GM18502 (cell line): ENCODE measurements at regions not wholly inside any gene's neighbourhood (a gene's known extent, or its start where the extent isn't known, plus 50 kb on each side); places are given as distances from the start of the nearest gene placed in this dataset.
"Not testable (repeated sequence)": the region's sequence is repeated elsewhere in the genome, so short reads cannot be mapped to it uniquely, and the experiment has no call there.

ENCODE experiments used
- ATAC-seq: cut with Tn5 transposase; IDR thresholded peaks from one replicate; pipeline ENCODE4 v1.9.1; 2021; ENCODE audit warnings: mild to moderate bottlenecking; ENCODE audit not compliant: unreplicated experiment, poor library complexity

DNA sequence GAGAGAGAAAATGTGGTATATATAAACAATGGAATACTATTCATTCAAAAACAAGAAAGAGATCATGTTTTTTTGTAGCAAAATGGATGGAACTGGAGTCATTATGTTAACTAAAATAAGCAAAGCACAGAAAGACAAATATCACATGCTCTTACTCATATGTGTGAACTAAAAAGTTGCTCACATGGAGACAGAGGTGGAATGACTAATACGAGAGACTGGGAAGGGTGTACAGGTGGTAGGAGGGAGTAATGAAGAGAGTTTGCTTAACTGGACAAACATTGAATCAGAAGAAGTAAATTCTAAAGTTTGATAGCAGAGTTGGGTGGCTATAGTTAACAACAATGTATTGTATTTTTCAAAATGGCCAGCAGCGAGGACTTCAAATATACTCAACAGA lies 1080.7 kb upstream of the CHAC2 start:
- no peak for ATAC-seq

DNA sequence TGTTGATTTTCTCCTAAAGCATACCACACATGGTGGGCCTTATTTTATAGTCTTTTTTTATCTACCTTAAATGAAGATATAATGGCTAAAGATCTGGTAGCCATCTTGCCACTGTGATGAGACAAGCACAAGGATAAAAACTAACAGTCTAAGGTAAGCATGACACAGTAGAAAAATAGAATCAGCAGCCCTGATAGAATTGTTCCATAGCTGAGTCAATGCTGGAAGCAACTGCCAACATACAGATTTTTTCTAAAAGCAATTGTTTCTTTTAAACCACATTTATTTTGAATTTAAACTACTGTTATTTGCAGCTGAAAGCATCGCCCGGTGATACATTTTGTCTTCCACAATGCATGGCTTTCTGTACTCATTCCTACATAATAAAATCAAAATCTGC lies 1091.5 kb upstream of the CHAC2 start:
- no peak for ATAC-seq

DNA sequence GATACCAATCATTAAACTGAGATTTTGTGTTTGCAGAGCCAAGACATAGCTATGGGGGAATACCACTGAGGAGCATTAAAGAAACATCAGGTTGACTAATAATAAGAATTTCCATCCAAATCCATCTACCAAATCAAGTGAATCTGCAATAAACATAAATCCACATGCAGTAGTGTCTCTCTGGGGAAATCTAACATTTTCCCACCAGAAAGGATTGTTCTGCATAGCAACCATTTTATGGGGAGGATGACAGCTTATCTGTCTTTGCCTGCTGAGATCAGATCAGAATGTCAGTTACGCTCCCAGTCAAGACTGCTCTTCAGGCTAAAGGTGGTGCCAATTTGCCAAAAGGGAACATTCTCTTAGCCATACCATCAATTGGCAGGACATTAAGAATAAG lies 1098.9 kb upstream of the CHAC2 start:
- no peak for ATAC-seq

DNA sequence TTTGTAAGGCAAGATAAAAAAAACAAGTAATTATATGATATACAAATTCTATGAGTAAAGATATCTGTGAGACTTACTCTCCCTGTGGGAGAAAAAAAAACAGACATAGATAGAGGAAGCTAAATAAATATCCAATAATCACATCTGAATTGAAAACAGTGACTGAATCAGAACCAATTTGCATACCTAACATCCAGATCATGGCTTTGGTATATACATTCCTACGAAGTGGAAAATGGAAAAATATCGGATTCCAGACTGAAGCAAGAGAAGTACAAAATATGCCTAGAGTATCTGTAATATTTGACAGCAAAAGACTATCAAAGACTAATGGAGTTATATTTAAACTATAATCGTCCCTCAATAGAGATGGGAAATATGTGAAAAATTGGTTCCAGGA lies 1108.1 kb upstream of the CHAC2 start:
- no peak for ATAC-seq

DNA sequence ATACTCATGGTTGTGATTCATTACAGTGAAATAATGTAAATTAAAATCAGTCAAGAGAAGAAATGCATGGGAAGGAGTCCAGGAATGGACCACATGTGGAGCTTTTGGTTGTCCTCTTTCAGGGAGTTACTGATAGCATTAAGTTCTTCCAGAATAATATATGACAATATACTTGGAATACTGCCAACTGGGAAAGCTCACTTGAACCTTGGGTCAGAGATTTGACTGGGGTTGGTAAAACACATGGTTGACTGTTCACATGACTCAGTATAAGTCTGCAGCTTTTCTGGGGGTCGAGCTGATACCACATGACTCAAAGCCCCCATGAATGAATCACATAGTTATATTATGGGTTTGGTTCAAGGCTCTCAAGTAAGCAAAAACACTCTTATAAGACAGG lies 1109.0 kb upstream of the CHAC2 start:
- no peak for ATAC-seq

DNA sequence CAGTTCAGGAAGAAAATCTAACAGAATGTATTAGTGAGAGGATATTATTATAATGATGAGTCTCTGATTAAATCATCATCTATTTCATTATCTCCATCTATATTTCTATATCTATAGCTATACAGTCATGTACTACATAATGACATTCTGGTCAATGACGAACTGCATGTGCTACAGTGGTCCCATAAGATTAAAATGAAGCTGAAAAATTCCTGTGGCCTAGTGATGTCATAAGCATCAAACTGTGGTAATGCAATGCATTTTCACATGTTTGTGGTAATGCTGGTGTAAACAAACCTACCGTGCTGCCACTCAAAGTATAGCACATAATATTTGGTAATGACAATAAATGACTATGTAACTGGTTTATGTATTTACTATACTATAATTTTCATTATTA lies 1127.9 kb upstream of the CHAC2 start:
- ATAC-seq: no peak

DNA sequence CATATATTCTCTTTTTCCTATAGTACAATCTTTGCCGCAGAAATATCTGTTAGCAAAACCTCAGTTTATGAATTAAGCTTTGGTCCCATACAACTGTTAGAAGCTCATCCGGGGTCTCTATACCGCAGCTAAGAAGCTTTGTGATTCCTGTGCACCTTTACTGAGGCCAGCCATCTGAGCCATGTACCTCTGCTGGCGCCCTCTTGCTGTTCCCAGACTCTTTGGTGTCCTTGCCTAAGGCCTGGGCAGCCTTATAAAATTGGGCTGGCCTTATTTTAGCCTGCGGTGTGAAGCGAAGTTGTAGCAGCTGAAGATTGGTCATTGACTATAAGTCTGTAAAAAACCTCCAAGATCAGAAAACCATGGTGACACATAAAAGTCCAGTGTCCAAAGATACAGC lies 1135.1 kb upstream of the CHAC2 start:
- ATAC-seq: no peak

DNA sequence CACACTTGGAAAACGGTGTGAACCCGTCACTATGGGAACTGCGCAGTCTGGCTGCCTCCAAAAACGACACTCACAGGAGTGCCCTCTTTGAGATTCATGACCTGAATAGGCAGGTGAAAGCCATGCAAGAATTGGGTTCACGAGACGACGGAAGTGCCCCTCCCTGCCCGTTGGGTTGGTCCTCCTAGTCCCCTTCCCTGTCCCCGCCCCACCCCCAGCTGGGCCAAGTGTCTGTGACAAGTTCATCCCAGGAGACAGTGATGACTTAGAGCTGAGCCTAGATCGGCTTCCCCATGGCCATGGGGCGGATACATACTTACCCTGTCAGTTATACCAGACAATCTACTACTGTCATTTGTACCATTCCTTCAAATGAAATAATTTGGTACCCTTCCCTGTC lies 1137.7 kb upstream of the CHAC2 start:
- ATAC-seq: no peak

DNA sequence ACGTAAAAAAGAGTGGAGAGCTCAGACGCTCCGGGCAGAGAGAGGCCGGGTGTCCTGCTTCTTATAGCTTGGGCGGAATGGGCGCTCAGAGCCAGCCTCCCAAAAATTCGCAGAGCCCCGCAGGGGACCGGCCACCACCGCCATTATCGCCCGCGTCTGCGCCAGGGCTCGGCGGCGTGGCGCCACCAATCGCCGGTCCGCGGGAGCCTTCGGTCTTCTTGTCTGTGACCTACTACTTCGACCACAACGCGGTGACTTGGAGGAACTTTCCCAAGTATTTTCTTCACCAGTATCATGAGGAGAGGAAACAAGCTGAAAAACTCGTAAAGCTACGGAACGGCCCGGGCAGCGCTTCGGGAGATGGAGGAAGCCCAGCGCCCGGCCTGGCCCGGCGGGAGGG lies 1138.1 kb upstream of the CHAC2 start:
- no peak for ATAC-seq

DNA sequence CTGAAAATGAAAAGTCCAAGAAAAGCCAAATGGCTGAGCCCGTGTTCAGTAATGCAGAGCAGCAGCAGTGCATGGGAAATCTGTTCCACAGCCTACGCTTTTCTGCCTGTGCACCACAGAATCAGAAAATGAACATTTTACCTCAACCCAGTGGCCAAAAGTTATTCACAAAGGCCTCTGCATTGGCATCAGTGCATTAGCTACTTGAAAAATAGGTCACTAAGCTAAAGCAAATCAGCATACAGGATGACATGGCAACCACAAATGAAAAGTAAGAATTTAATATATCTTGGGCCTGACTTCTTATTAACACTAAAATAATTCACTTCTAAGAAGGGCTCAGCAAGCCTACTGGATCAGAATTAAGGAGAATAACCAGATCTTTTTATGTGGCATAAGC lies 1145.3 kb upstream of the CHAC2 start:
- no peak for ATAC-seq

DNA sequence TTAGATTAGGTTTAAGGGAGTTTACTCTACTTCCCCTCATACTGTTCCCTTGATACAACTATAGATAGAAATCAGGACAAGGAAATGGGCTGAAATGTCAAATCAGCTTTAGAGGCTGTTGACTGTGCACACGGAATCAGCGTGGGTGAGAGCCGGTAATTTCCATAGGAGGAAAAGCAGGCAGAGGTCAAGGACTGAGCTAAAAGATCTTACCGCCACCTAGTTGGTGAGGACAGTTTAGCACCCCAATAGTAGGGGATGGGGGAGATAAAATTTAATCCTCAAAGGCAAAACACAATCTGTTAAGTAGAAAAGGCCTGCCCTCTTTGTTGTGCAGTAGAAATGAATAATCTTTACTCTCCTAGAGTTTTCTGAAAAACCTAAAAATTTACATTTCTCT lies 1154.5 kb upstream of the CHAC2 start:
- no peak for ATAC-seq

DNA sequence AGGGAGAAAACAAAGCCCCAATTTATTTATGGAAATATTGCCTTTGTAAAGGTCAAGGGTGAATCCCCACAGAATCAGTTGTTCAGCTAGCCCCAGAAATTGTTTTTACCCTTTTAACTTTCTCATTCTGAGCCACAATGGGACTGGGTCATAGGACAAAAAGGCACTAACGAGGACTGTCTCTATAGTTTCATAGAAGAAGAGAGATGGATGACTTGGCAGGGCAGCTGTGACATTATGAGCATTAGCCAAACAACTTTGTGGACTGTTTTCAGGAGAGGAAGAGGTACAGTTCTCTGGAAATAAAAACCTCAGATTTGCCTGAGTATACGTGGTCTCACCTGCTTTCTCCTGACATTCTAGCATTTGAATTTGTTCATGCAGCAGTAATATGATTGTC lies 1155.8 kb upstream of the CHAC2 start:
- ATAC-seq: no peak

DNA sequence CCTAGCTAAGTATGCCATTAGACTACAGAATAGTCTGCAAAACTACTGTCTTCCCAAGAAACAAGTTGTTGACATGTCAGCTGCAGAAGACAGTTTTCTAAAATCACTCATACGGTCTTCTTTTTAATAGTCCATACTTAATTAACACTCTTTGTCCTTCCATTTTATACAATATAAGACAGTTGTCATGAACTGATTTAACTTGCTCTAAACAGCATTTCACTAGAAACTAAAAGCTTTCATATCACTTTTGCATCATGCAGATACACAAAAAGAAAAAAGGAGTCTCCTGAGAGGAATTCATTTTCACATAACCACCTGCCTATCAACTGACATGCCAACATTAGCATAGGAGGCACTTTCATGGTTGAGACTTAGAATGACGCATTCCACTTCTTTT lies 1159.6 kb upstream of the CHAC2 start:
- no peak for ATAC-seq

DNA sequence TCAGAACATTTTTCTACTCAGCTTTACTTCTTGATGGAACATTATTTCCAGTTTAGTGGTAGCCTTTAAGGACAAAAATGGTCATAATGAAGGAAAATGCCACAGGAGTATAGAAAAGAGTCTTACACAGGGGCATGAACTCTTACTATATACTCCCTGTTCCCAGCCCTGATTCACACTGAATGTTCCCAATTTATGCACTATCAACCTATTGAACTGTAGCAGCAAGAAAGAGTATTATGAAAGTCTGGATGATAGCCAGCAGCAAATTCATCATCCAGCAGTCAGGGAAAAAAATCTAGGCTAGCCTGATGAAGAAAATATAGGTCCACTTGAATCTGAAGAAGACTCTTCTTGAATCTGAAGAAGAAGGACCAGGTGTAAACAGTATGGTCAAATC lies 1170.3 kb upstream of the CHAC2 start:
- ATAC-seq: no peak

DNA sequence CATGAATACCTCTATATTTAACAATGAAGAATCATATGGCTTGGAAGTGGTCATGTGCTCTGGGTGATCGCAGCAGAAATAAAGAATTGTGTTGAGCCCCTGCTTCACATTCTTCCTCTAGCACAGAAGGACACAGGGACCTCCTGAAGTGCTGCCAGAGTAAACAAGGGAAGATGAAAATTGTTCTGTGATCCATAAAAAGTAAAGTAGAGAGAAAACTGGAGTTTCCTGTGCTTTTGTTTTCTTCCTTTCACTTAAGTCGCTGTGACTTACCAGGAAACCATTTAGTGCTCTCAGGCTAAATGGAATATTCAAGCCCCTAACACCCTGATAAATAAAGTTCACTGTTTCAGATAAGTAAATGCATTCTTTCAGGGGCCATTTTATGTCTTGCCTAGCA lies 1173.6 kb upstream of the CHAC2 start:
- ATAC-seq: no peak

DNA sequence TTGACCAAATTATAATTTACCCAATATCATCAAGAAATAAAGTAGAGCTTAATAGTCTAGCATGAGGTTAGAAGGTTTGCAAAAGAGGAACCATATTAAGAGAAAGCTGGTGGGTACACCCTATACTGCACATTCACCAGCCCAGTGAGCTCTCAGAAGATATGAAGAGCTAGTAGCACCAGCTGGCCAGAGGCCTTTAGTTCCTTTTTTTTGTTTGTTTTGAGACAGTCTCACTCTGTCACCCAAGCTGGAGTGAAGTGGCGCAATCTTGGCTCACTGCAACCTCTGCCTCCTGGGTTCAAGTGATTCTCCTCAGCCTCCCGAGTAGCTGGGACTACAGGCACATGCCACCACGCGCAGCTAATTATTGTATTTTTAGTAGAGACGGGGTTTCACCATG lies 1183.5 kb upstream of the CHAC2 start:
- not testable (repeated sequence) for ATAC-seq

DNA sequence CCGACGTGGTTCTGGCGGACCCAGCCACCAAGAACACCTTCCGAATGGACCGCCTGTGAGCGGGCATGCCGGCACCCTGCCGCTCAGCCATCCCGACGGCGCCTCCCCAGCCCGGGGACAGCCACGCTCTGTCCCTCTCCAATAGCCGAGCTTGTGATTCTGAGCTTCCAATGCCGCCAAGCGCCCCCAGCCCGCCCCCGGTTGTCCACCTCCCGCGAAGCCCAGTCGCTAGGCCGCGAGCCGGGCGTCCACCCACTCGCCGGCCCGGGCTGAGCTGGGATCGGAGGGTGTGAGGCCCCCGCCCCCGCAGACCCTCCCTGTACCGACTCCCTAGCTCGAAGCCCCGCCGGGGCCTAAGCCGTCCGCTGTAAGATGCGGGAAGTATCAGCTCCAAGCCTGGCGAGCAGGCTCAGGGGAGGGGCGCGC lies 1195.1 kb upstream of the CHAC2 start:
- ATAC-seq: no peak

DNA sequence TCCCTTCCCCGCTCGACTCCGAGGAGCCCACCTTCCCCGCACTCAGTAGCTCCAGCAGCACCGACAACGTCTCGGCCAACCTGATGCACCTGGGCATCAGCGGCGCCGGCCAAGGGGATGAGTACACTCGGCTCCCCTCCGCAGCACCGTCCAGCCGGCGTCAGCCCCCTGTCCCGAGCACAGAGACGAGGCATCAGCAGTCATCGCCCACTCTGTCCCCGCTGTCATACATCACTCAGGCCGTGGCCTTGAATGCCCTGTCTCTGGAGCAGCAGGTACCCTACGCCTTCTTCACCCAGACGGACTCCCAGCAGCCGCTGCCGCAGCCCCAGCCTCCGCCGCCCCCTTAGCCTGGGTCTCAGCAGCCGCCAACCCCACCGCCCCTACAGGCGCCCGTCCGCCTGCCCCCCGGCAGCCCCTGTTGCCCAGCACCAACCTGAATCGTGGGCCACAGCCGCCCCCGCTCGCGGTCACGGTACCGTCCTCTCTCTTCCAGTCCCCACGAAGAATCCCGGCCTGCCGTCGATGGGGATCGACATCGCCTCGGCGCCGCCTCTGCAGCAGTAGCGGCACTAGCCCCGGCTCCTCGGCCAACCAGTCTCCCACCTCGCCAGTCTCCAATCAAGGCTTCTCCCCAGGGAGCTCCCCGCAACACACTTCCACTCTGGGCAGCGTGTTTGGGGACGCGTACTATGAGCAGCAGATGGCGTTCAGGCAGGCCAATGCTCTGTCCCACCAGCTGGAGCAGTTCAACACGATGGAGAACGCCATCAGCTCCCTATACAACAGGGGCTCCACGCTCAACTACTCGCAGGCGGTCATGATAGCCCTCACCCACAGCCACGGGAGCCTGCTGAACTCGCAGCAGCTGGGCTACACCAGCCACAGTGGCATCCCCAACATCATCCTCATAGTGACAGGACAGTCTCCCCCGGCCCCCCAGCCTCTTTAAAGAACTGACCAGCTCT lies 1195.9 kb upstream of the CHAC2 start:
- ATAC-seq: no peak

DNA sequence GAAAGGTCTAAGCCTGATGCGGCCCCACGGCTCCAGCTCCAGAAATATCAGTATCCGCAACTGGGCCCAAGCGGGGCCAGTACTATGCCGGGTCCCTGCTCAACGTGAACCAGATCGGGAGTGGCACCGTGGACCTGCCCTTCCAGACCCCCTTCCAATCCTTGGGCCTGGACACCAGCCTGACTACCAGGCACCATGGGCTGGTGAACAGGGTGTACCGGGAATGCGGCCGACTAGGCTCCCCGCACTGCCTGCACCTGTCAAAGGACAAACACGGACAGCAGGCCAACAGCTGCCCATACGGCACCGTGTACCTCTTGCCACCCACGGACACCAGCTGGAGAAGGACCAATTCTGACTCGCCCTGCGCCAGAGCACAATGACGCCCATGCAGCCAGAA lies 1196.9 kb upstream of the CHAC2 start:
- no peak for ATAC-seq

DNA sequence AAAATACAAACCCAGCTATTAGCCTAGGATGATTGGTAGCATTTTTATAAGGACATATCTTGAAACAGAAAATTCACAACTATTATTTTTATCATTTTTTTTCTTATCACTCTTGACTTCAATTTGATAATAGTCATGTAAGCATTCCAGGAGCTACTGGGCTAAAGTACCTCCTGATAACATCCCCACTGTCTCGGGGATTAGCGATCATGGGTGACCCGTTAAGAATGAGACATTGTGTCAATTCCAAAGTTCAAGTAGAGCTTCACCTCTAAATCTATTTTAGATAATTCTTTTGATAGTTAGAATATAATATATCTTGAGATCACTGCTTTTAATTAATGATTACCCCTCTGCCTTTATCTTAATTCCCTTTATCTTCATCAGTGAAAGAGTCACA lies 1204.5 kb upstream of the CHAC2 start:
- no peak for ATAC-seq

DNA sequence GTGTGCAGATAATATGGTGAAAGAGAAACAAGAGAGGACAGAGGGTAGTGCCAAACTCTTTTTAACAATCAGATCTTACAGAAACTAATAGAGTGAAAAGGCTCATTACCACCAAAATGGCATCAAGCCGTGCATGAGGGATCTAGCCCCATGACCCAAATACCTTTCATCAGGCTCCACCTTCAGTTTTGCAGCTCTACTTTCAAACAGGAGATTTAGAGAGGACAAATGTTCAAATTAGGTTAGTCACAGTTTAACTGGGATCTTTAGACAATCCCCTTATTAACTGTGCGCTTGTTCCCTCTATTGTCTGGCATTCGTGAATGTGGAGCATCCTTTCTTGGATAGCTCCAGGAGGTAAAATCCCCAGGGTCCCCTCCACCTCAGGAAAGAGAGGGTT lies 1209.3 kb upstream of the CHAC2 start:
- ATAC-seq: no peak

DNA sequence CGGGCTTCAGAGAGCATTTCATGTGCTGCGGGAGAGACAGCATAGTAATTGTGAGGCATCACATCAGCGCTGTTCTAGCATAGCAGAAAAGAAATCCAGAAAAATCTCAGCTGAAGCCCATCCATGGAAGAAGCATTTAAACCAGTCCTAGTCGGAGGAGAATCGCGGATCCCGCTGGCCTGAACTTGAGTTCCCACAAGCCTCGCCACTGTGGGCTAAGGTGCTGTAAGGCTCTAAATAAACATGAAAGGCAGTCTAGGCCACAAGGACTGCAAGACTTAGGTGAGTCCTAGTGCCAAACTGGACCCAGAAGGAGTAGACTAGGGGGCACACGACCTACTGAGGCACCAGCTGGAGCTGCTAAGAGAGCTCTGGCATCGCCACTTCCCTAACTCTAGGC lies 1225.3 kb upstream of the CHAC2 start:
- no peak for ATAC-seq
